ENCODE measurements at regions not wholly inside any gene's neighbourhood (a gene's known extent, or its start where the extent isn't known, plus 50 kb on each side); places are given as distances from the start of the nearest gene placed in this dataset.
A peak's percentile ranks its signal among the peaks of the same experiment; 100 is the strongest.
"Not testable (repeated sequence)": the region's sequence is repeated elsewhere in the genome, so short reads cannot be mapped to it uniquely, and the experiment has no call there.

GRCh38 chr22:22296047-22296446 lies 51.5 kb downstream of the VPREB1 start:
- DNase-seq, CTCF ChIA-PET, H3K27me3 Mint-ChIP-seq, H3K36me3 Mint-ChIP-seq, POLR2A ChIA-PET, H3K4me3 Mint-ChIP-seq, H3K9me3 Mint-ChIP-seq, H3K27ac Mint-ChIP-seq: not testable (repeated sequence)
- H3K4me1 Mint-ChIP-seq (ENCODE audit: low read depth), result peaks cover 24% of the 10 kb centered on the region
- intact Hi-C loops (cut with micrococcal nuclease), result loop anchor here (5.0 kb wide), 1 partner anchor 84 kb away; no protein-coding TSS in a partner anchor

- Mint-ChIP-seq H3K27ac (peak overlapping the region; percentile 79), H3K4me1 (ENCODE audit: low read depth) (peaks cover 26% of the 10 kb centered on the region), H3K4me3 (peak overlapping the region; percentile 81)
- H3K27me3 Mint-ChIP-seq, POLR2A ChIA-PET, CTCF ChIA-PET, H3K9me3 Mint-ChIP-seq, H3K36me3 Mint-ChIP-seq: not testable (repeated sequence)
- intact Hi-C loops (cut with micrococcal nuclease), result loop anchor here (5.0 kb wide), 1 partner anchor 85 kb away; no protein-coding TSS in a partner anchor
- peak; percentile 26 for DNase-seq
These were observed 52.7 kb downstream of the VPREB1 start for GRCh38 chr22:22297159-22297793.

- H3K9me3 Mint-ChIP-seq, H3K27me3 Mint-ChIP-seq, CTCF ChIA-PET, H3K36me3 Mint-ChIP-seq, POLR2A ChIA-PET: not testable (repeated sequence)
- intact Hi-C loops (cut with micrococcal nuclease), result loop anchor here (5.0 kb wide), 1 partner anchor 86 kb away; no protein-coding TSS in a partner anchor
- DNase-seq, result peak; percentile 82
- Mint-ChIP-seq H3K4me1 (ENCODE audit: low read depth) (peaks cover 28% of the 10 kb centered on the region), H3K4me3 (peak overlapping the region; percentile 81), H3K27ac (peak overlapping the region; percentile 79)
These were observed 53.4 kb downstream of the VPREB1 start for GRCh38 chr22:22297794-22298653.

GRCh38 chr22:22298654-22299009 lies 54.0 kb downstream of the VPREB1 start:
- intact Hi-C loops (cut with micrococcal nuclease), result loop anchor here (5.0 kb wide), 1 partner anchor 86 kb away; no protein-coding TSS in a partner anchor

GRCh38 chr22:22300511-22300910 lies 55.9 kb downstream of the VPREB1 start:
- CTCF ChIA-PET; H3K9me3 Mint-ChIP-seq; DNase-seq; intact Hi-C loops (cut with micrococcal nuclease); H3K4me3 Mint-ChIP-seq; H3K27me3 Mint-ChIP-seq; POLR2A ChIA-PET; H3K27ac Mint-ChIP-seq: not testable (repeated sequence)
- H3K4me1 Mint-ChIP-seq (ENCODE audit: low read depth), result peaks cover 28% of the 10 kb centered on the region
- peaks cover 10% of the 10 kb centered on the region for H3K36me3 Mint-ChIP-seq

More at GRCh38 chr22:22298654-22299009, 54.0 kb downstream of the VPREB1 start:
- peaks cover 28% of the 10 kb centered on the region for H3K4me1 Mint-ChIP-seq (ENCODE audit: low read depth)
- peak; percentile 54 for DNase-seq
- H3K36me3 Mint-ChIP-seq, H3K27me3 Mint-ChIP-seq, H3K9me3 Mint-ChIP-seq, POLR2A ChIA-PET, CTCF ChIA-PET: not testable (repeated sequence)
- peak overlapping the region; percentile 81 for H3K4me3 Mint-ChIP-seq
- peak overlapping the region; percentile 79 for H3K27ac Mint-ChIP-seq

DNA sequence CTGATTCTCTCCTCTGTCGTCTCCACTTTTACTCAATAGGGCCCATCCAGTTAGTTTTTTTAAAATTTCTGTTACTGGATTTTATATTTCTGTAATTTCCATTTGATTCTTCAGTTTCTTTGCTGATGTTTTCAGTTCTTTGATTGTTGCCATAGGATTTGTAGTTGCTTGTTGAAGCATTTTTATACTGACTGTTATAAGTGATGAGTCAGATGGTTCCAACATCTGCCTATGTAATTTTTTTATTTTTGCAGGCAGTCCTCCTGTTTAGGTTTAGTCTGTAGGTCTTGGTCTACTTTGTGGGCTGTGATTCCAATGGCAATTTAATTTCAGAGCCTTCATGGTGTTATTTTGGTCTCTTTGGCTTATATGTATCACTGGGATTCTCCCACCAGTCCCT lies 56.4 kb downstream of the VPREB1 start:
- POLR2A ChIA-PET; H3K4me3 Mint-ChIP-seq; H3K27ac Mint-ChIP-seq; CTCF ChIA-PET; H3K27me3 Mint-ChIP-seq; DNase-seq; H3K9me3 Mint-ChIP-seq; intact Hi-C loops (cut with micrococcal nuclease): not testable (repeated sequence)
- Mint-ChIP-seq H3K36me3 (peaks cover 11% of the 10 kb centered on the region), H3K4me1 (ENCODE audit: low read depth) (peaks cover 28% of the 10 kb centered on the region)

- no peak for DNase-seq
- CTCF ChIA-PET, result interaction anchor here (0.5 kb wide), 1 partner anchor 55 kb away, joined by 3 read pairs; no protein-coding TSS in a partner anchor
- Mint-ChIP-seq H3K27me3 (no peaks in the 10 kb centered on the region), H3K9me3 (no peaks in the 10 kb centered on the region), H3K27ac (no peak overlapping the region), H3K4me3 (no peak overlapping the region), H3K36me3 (peaks cover 27% of the 10 kb centered on the region), H3K4me1 (ENCODE audit: low read depth) (no peaks in the 10 kb centered on the region)
- intact Hi-C loops (cut with micrococcal nuclease), result no loop called here
- POLR2A ChIA-PET, result no interaction called here
These were observed 72.0 kb downstream of the VPREB1 start for GRCh38 chr22:22316589-22316988.

DNA sequence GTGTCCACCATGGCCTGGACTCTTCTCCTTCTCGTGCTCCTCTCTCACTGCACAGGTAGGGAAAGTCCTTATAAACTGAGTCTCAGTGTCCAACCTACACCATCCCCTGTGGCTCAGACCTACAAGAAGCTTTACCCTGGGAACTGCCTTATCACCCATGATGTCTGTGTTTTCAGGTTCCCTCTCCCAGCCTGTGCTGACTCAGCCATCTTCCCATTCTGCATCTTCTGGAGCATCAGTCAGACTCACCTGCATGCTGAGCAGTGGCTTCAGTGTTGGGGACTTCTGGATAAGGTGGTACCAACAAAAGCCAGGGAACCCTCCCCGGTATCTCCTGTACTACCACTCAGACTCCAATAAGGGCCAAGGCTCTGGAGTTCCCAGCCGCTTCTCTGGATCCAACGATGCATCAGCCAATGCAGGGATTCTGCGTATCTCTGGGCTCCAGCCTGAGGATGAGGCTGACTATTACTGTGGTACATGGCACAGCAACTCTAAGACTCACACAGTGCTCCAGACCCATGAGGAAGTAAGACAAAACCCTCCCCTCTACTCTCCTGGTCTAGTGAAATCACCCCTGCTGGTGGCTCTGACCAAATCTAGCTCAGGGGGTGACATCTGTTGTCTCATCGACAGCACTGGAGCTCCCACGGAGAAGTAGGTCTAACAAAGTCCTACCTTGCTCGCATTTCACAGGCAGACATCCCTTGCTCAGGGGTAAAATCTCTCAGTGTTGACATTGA lies 74.3 kb downstream of the VPREB1 start:
- DNase-seq, result no peak
- no peak overlapping the region for H3K4me3 Mint-ChIP-seq
- no peaks in the 10 kb centered on the region for H3K27me3 Mint-ChIP-seq
- H3K27ac Mint-ChIP-seq, result no peak overlapping the region
- no peaks in the 10 kb centered on the region for H3K9me3 Mint-ChIP-seq
- CTCF ChIA-PET, result interaction anchor here (1.4 kb wide), 1 partner anchor 24 kb away, joined by 4 read pairs; no protein-coding TSS in a partner anchor
- POLR2A ChIA-PET, result no interaction called here
- H3K36me3 Mint-ChIP-seq, result peaks cover 24% of the 10 kb centered on the region
- H3K4me1 Mint-ChIP-seq (ENCODE audit: low read depth), result no peaks in the 10 kb centered on the region
- intact Hi-C loops (cut with micrococcal nuclease), result no loop called here

DNA sequence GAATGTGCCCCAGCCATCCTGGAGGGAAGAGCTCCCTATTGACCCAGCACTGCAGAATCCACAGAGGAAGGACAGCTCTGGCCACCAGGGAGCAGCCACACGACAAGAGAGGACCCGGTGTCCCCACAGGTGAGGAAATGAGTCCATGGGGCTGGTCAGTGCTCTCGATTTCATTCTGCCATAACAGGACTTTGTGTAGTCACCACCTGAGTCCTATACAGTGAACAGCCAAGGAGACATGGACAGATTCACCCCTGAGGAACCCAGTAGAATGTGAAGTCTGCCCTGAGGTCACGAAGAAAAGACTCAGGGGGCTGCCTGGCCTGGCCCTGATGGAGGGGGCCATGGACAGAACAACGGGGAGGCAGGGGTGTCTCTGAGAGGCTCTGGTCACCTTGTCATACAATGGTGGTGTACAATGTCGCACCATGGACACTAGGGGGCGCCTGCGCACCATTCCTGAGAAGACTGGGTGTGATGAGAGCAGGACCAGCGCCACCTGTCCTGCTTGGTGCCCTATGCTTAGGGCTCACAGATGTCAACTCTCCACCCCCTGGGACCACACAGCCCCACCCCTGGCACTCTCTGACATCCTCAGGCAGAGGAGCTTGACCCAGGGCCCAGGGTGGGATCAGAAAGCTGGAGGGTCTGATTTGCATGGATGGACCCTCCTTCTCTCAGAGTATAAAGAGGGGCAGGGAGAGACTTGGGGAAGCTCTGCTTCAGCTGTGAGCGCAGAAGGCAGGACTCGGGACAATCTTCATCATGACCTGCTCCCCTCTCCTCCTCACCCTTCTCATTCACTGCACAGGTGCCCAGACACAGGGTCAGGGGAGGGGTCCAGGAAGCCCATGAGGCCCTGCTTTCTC lies 77.4 kb downstream of the VPREB1 start:
- intact Hi-C loops (cut with micrococcal nuclease), result loop anchor here (1.0 kb wide), 1 partner anchor 114 kb away; no protein-coding TSS in a partner anchor
- H3K27ac Mint-ChIP-seq; POLR2A ChIA-PET; H3K36me3 Mint-ChIP-seq; H3K4me1 Mint-ChIP-seq (ENCODE audit: low read depth); H3K9me3 Mint-ChIP-seq; H3K4me3 Mint-ChIP-seq; H3K27me3 Mint-ChIP-seq: not testable (repeated sequence)
- peak; percentile 84 for DNase-seq
- CTCF ChIA-PET, result interaction anchor here (0.9 to 1.9 kb wide), 6 partner anchors 8 to 115 kb away, joined by 3 to 6 read pairs (median 4); no protein-coding TSS in a partner anchor

- no peak for DNase-seq
- CTCF ChIA-PET, result interaction anchor here (0.9 to 1.9 kb wide), 5 partner anchors 7 to 115 kb away, joined by 3 to 6 read pairs (median 5); no protein-coding TSS in a partner anchor
- Mint-ChIP-seq H3K4me1 (ENCODE audit: low read depth) (no peaks in the 10 kb centered on the region), H3K4me3 (no peak overlapping the region), H3K27ac (no peak overlapping the region), H3K36me3 (no peaks in the 10 kb centered on the region), H3K27me3 (peaks cover 3% of the 10 kb centered on the region), H3K9me3 (no peaks in the 10 kb centered on the region)
- POLR2A ChIA-PET, result no interaction called here
- intact Hi-C loops (cut with micrococcal nuclease), result loop anchor here (1.0 kb wide), 1 partner anchor 114 kb away; no protein-coding TSS in a partner anchor
These were observed 78.2 kb downstream of the VPREB1 start for GRCh38 chr22:22322792-22323191.

- POLR2A ChIA-PET, result no interaction called here
- no peak overlapping the region for H3K27ac Mint-ChIP-seq
These were observed 83.1 kb downstream of the VPREB1 start for GRCh38 chr22:22327723-22328122.

More at GRCh38 chr22:22327723-22328122, 83.1 kb downstream of the VPREB1 start:
- H3K4me1 Mint-ChIP-seq (ENCODE audit: low read depth), result no peaks in the 10 kb centered on the region
- H3K4me3 Mint-ChIP-seq, result no peak overlapping the region
- CTCF ChIA-PET, result interaction anchor here (1.3 kb wide), 1 partner anchor 15 kb away, joined by 3 read pairs; no protein-coding TSS in a partner anchor
- peaks cover 28% of the 10 kb centered on the region for H3K27me3 Mint-ChIP-seq
- no peaks in the 10 kb centered on the region for H3K36me3 Mint-ChIP-seq
- intact Hi-C loops (cut with micrococcal nuclease), result no loop called here
- H3K9me3 Mint-ChIP-seq, result no peaks in the 10 kb centered on the region
- no peak for DNase-seq

Data from activated CD4-positive, alpha-beta memory T cell treated with anti-CD3 and anti-CD28 coated beads for 36 hours (primary cell).